ENCODE measurements at regions not wholly inside any gene's neighbourhood (a gene's known extent, or its start where the extent isn't known, plus 50 kb on each side); places are given as distances from the start of the nearest gene placed in this dataset.

DNA sequence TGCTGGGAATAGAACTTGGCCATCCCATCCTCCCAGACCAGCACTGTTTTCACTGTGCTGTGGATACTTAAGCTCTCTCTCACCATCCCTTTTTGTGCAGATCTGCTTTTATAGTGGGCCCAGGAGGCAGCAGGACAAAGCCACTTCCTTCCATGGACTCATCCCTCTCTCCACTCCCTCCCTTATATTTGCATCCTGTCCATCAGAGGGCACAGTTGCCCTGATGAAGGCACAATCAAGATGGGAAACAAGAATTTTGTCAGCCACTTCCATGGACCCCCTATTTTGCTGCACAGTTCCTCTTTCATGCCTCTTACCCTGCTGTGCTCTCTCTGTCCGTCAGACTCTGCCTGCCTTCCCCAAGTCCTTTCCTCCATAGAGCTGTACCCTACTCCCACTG is 338.7 kb downstream of the HRH4 start:
- no peak overlapping the region for H3K4me2 ChIP-seq
- no peak overlapping the region for H3K27ac ChIP-seq
- TF ChIP-seq, protein P1, sequence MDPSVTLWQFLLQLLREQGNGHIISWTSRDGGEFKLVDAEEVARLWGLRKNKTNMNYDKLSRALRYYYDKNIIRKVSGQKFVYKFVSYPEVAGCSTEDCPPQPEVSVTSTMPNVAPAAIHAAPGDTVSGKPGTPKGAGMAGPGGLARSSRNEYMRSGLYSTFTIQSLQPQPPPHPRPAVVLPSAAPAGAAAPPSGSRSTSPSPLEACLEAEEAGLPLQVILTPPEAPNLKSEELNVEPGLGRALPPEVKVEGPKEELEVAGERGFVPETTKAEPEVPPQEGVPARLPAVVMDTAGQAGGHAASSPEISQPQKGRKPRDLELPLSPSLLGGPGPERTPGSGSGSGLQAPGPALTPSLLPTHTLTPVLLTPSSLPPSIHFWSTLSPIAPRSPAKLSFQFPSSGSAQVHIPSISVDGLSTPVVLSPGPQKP (IDR thresholded peaks at IDR 0.05; ENCODE audit: low read depth, low read length): no peak
- TF ChIP-seq E2F6 (IDR thresholded peaks at IDR 0.05; ENCODE audit: borderline replicate concordance, low read depth) (no peak), NR3C1 (IDR thresholded peaks at IDR 0.05) (no peak), HDAC2 (IDR thresholded peaks at IDR 0.05) (no peak), KDM5A (IDR thresholded peaks at IDR 0.05) (no peak), ZSCAN20 (CRISPR knock-in tag; IDR thresholded peaks at IDR 0.05) (no peak), FOXS1 (CRISPR knock-in tag; IDR thresholded peaks at IDR 0.05) (no peak), BHLHE40 (IDR thresholded peaks at IDR 0.05; ENCODE audit: low read depth, low read length) (no peak), HOXB13 (CRISPR knock-in tag; IDR thresholded peaks at IDR 0.05; ENCODE audit: low read depth) (no peak), CEBPB (IDR thresholded peaks at IDR 0.05) (no peak)
- TF ChIP-seq, protein P2, sequence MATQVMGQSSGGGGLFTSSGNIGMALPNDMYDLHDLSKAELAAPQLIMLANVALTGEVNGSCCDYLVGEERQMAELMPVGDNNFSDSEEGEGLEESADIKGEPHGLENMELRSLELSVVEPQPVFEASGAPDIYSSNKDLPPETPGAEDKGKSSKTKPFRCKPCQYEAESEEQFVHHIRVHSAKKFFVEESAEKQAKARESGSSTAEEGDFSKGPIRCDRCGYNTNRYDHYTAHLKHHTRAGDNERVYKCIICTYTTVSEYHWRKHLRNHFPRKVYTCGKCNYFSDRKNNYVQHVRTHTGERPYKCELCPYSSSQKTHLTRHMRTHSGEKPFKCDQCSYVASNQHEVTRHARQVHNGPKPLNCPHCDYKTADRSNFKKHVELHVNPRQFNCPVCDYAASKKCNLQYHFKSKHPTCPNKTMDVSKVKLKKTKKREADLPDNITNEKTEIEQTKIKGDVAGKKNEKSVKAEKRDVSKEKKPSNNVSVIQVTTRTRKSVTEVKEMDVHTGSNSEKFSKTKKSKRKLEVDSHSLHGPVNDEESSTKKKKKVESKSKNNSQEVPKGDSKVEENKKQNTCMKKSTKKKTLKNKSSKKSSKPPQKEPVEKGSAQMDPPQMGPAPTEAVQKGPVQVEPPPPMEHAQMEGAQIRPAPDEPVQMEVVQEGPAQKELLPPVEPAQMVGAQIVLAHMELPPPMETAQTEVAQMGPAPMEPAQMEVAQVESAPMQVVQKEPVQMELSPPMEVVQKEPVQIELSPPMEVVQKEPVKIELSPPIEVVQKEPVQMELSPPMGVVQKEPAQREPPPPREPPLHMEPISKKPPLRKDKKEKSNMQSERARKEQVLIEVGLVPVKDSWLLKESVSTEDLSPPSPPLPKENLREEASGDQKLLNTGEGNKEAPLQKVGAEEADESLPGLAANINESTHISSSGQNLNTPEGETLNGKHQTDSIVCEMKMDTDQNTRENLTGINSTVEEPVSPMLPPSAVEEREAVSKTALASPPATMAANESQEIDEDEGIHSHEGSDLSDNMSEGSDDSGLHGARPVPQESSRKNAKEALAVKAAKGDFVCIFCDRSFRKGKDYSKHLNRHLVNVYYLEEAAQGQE (IDR thresholded peaks at IDR 0.05): no peak
- WGBS (ENCODE audit: missing lambda C conversion rate): 0% methylated on average over 1 of the region's 1 CpG
- ATAC-seq (no peak), FAIRE-seq (no peak), DNase-seq (ENCODE audit: low read depth in 1 of 2, low spot score in 1 of 2) (no peak)
- no peaks in the 10 kb centered on the region for H3K4me1 ChIP-seq
- ChIA-PET CTCF (no interaction called here), POLR2A (no interaction called here)
- H3K9me3 ChIP-seq: no peaks in the 10 kb centered on the region
- no peak overlapping the region for H3K4me3 ChIP-seq

GRCh38 chr18:24799720-24800119 is 339.3 kb downstream of the HRH4 start:
- POLR2A ChIA-PET: no interaction called here
- 8% methylated on average over 4 of the region's 4 CpGs for WGBS (ENCODE audit: missing lambda C conversion rate)

More at GRCh38 chr18:24799720-24800119, 339.3 kb downstream of the HRH4 start:
- ATAC-seq (no peak), DNase-seq (ENCODE audit: low read depth in 1 of 2, low spot score in 1 of 2) (no peak), FAIRE-seq (no peak)
- Histone ChIP-seq H3K4me3 (no peak overlapping the region), H3K4me2 (no peak overlapping the region), H3K9me3 (no peaks in the 10 kb centered on the region), H3K4me1 (no peaks in the 10 kb centered on the region), H3K27ac (no peak overlapping the region)
- TF ChIP-seq PHF8 (IDR thresholded peaks at IDR 0.05; ENCODE audit: borderline replicate concordance, low read depth) (no peak), GATA3 (IDR thresholded peaks at IDR 0.05; ENCODE audit: borderline replicate concordance) (no peak), SMC3 (IDR thresholded peaks at IDR 0.05) (no peak), FOSL2 (IDR thresholded peaks at IDR 0.05) (no peak), FOSL2 (CRISPR knock-in tag; IDR thresholded peaks at IDR 0.05) (no peak), KDM5A (IDR thresholded peaks at IDR 0.05) (no peak), CBX2 (IDR thresholded peaks at IDR 0.05; ENCODE audit: borderline replicate concordance, low read depth) (no peak), NR3C1 (IDR thresholded peaks at IDR 0.05) (no peak), HOXB13 (CRISPR knock-in tag; IDR thresholded peaks at IDR 0.05; ENCODE audit: low read depth) (no peak), HOXA7 (CRISPR knock-in tag; IDR thresholded peaks at IDR 0.05) (no peak), CHD4 (IDR thresholded peaks at IDR 0.05; ENCODE audit: borderline replicate concordance) (no peak), ZSCAN20 (CRISPR knock-in tag; IDR thresholded peaks at IDR 0.05) (no peak), BHLHE40 (IDR thresholded peaks at IDR 0.05; ENCODE audit: low read depth, low read length) (no peak), EP300 (IDR thresholded peaks at IDR 0.05) (no peak), HEYL (CRISPR knock-in tag; IDR thresholded peaks at IDR 0.05) (no peak)
- TF ChIP-seq, protein P3, sequence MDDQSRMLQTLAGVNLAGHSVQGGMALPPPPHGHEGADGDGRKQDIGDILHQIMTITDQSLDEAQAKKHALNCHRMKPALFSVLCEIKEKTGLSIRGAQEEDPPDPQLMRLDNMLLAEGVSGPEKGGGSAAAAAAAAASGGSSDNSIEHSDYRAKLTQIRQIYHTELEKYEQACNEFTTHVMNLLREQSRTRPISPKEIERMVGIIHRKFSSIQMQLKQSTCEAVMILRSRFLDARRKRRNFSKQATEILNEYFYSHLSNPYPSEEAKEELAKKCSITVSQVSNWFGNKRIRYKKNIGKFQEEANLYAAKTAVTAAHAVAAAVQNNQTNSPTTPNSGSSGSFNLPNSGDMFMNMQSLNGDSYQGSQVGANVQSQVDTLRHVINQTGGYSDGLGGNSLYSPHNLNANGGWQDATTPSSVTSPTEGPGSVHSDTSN (IDR thresholded peaks at IDR 0.05): no peak
- TF ChIP-seq, protein P4, sequence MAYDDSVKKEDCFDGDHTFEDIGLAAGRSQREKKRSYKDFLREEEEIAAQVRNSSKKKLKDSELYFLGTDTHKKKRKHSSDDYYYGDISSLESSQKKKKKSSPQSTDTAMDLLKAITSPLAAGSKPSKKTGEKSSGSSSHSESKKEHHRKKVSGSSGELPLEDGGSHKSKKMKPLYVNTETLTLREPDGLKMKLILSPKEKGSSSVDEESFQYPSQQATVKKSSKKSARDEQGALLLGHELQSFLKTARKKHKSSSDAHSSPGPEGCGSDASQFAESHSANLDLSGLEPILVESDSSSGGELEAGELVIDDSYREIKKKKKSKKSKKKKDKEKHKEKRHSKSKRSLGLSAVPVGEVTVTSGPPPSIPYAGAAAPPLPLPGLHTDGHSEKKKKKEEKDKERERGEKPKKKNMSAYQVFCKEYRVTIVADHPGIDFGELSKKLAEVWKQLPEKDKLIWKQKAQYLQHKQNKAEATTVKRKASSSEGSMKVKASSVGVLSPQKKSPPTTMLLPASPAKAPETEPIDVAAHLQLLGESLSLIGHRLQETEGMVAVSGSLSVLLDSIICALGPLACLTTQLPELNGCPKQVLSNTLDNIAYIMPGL (CRISPR knock-in tag; IDR thresholded peaks at IDR 0.05; ENCODE audit: borderline replicate concordance): no peak
- CTCF ChIA-PET: no interaction called here

Data from A549 (cell line).